ENCODE measurements at regions not wholly inside any gene's neighbourhood (a gene's known extent, or its start where the extent isn't known, plus 50 kb on each side); places are given as distances from the start of the nearest gene placed in this dataset.

- no peak for DNase-seq (ENCODE audit: low spot score)
These were observed 141.3 kb upstream of the SDK2 start for GRCh38 chr17:73785496-73785895.

- peak; percentile 92 for DNase-seq (ENCODE audit: low spot score)
These were observed 141.9 kb upstream of the SDK2 start for GRCh38 chr17:73785958-73786743.

DNA sequence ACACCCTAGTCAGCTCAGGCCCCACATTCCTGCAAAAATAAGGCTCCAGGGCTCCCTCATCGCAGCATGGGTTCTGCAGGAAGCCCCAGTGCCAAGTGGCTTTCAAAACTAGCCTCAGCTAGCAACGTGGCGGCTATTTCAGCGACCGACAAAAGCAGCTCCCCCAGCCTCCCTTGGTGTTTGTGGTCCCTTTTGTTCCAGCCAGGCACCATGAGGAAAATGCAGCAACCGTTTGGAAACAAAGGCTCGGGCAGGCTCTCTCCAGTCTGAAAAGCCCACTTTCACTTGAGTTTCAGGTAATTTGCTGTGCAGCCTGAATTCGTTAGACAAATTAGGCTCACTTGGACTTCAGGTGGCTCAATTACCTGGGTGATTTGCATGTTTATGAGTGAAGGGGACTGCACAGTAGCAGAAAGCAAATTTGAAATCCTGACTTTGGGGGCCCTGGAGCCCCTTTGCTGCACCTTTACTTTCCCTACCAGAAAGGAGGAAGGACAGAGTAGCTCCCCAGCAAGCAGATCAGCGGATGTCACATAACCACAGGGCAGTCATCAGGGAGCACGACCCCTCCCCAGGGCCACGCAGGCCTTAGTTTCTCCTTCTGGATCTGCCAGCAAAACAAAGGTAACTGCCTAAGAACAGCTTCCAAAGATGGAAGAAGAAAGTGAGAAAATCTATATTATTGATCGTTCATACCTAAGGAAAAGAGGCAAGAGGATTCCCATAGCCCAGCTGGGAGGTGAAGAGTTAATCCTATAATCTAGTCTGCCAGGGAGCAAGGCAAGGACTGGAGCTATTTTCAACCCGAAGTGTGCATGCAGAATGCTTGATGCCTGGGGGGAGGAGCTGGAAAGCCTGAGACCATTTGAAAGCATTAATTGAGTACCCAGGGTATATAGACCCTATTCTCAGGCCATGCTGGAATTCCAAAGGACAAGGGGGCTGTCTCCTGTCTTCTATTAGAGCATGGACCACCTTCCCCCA is 143.1 kb upstream of the SDK2 start:
- DNase-seq (ENCODE audit: low spot score): peak; percentile 68

DNA sequence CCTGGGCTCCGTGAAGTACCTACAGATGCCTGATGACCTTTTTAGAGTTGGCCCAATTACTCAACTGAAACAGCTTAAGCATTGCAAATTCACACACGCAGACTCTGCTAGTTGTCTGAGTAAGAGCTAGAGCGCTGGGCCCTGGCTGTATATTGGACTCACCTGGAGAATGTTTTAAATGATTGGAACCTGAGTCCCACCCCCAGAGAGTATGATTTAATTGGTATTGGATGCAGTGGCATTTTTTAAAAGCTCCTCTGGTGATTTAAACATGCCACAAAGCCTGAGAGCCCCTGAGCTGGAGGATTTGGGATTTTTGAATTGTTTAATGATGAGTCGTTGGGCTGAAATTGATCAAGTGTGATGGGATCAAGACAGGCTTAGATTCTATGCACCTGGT is 143.9 kb upstream of the SDK2 start:
- no peak for DNase-seq (ENCODE audit: low spot score)

GRCh38 chr17:73791121-73791520 is 146.9 kb upstream of the SDK2 start:
- no peak for DNase-seq (ENCODE audit: low spot score)

DNA sequence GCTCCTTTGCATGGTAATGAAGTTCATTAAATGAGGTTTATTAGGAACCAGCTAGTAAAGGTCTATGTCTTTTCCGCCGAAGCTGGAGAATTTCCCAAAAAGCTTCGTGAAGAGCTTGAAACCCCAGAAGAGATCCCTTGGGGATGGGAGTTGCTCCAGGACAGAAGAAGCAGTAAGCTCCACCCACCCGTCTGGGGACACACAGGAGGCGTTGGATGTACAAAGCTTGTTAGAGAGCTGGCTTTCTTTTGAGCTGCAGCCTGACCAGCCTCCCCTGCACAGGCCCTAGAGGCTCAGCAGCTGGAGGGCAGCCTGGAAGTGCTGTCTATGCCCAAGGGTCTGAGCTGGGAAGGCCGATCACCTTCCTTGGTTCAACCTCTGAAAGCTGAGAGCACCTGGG is 147.4 kb upstream of the SDK2 start:
- DNase-seq (ENCODE audit: low spot score): peak; percentile 49

GRCh38 chr17:73792994-73793393 is 148.7 kb upstream of the SDK2 start:
- DNase-seq (ENCODE audit: low spot score): no peak

DNA sequence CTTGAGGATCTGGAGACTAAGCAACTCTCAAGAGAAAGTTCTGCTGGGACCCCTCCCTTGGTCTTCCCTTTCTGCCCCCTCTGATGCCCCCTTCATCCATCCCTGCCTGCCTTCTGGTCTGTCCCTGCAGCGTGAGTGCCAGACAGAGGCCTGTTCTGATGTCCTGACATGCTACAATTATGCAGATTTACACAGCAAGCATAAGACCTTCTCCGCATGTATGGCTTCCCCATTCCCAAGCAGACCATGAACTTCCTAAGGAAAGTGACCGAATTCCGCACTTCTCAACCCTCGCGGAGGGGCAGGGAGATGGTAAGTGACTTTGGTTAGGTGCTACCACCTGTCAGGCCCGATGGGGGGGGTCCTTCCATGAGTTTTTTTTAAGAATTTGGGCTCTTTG is 150.1 kb upstream of the SDK2 start:
- DNase-seq (ENCODE audit: low spot score): no peak

DNA sequence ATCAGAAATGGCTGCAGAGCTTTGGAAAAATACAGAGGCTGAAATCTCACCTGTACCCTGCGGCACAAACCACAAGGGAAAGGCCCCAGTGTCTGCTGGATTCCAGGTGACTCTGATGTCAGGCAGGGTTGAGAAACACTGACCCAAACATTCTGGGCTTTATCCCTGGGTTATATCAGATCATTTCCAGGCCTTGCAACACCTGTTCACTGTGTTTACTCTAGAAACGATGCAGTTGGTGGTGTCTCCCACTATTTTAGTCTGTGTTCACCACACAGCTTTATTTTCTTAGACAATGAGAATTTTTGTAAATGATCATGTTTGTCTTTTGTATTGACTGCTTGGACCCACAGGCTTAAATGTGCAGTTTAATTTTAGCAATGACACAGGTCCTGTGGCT is 151.5 kb upstream of the SDK2 start:
- DNase-seq (ENCODE audit: low spot score): no peak

DNA sequence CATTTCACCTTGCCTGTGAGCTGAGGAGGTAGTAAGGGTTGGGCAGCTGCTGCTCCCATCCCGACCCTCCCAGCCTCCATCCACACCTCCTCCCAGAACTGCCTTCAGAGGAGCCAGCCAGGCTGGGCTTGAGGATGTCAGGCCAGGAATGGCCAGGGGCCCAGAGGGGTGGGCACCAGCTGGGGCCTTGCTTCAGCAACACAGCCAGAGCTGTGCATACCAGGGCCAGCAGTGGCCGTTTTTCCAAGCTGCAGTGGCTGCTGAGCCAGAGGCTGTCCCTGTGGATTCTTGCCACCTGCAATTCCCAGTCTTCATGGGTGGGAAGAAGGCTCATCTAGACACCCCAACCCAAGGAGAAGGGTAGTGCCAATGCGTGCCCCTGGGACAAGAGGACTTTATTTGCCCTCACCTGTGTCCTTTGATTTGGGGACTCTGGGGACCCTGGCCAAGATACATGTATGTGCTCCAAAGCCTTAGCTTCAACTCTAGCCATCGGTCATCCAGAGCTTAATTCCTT is 153.4 kb upstream of the SDK2 start:
- DNase-seq (ENCODE audit: low spot score): peak; percentile 45

DNA sequence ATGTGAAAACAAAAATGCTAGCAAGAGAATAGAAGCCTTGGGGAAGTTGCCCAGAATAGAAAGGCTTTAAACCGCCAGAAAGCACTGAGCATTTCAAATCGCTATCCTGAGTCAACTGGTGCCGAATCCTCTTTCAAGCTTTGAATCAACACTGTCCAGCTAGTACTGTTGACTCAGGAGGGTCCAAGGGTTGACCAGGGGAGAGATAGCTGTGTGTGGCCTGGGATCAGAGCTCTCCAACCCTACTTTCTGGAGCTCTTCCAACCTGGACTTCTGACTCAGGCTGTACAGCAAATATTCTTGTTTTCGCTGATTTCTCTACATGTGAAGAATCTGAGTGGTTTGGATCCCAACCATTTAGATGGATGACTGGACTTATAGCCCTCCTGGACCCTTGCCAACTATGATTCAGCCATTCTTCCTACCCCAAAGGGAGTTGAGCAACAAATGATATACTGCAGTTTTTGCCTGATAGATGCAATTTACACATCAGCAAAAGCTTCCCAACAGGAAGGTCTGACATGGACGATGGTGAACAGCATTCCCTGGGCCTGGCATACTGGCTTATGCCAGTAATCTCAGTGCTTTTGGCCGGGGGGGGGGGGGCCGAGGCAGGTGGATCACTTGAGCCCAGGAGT is 154.0 kb upstream of the SDK2 start:
- no peak for DNase-seq (ENCODE audit: low spot score)

DNA sequence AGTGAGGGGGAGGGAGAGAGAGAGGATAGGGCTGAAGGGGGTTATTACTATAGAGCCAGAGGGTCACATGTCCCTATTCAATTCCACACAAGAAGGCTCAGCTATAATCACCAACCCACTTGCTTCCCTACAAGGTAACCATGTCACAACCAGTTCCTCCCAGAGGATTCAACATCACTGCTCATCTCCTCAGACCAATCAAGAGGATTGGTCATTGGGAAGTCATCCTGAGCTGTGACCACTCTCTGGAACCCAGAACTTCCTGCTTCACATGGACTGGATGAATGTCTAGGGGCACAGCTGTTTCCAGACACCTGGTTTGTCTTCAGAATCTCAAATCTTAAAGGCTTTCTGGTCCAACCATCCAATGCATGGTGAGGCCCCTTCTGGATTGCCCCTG is 154.9 kb upstream of the SDK2 start:
- no peak for DNase-seq (ENCODE audit: low spot score)

- DNase-seq (ENCODE audit: low spot score): no peak
These were observed 155.8 kb upstream of the SDK2 start for GRCh38 chr17:73799781-73800627.

DNA sequence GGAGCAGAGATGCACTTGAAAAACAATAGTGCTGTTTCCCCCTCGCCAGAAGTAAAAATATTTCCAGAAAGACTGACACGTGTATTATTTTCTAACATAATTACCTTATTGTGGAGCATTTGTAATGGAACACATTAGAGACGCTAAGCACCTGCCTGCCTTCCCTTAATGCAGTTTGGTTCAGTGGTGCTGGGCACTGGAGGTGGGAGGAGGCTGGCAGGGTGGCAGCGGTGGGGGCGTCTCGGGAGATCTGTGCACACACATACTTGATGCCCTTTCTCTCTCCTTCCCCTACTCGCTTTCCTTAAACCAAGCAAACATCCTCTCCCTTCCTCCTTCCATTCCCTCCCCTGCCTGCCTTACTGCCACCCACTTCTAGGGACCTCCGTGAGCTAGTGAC is 156.6 kb upstream of the SDK2 start:
- DNase-seq (ENCODE audit: low spot score): no peak

- DNase-seq (ENCODE audit: low spot score): no peak
These were observed 157.3 kb upstream of the SDK2 start for GRCh38 chr17:73801455-73802100.

DNA sequence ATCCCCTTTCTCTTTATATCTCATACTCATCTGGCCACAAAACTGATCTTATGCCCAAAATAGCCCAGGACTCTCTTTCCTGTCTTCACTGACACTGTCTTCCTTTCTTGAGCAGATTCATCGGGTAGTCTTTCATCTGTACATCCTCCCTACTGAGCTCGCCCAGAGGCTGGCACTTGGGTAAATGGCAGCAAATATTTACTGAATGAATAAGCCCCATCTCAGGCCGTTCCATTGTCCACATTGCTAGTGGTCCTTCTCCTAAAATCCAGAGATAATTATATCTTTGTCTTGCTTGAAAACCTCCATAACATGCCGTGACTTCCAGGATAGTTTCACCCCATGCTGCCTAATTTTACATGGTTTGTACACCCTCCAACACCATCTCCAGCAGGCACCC is 158.1 kb upstream of the SDK2 start:
- no peak for DNase-seq (ENCODE audit: low spot score)

DNA sequence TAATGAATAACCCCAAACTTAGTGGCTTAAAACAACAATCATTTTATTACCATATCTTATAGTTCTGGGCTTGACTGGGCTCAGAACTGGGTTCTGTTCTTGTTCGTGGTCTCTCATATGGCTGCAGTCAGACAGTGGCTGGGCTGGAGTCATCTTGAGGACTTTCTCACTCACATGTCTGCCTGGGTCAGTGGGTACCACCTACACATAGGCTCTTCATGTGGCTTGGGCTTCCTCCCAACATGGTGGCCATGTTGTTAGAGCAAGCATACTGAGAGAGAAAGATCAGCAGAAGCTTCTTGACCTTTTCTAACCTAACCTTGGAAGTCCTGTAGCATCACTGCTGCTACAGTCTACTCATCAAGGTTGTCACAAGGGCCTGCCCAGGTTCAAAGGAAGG is 158.6 kb upstream of the SDK2 start:
- no peak for DNase-seq (ENCODE audit: low spot score)

DNA sequence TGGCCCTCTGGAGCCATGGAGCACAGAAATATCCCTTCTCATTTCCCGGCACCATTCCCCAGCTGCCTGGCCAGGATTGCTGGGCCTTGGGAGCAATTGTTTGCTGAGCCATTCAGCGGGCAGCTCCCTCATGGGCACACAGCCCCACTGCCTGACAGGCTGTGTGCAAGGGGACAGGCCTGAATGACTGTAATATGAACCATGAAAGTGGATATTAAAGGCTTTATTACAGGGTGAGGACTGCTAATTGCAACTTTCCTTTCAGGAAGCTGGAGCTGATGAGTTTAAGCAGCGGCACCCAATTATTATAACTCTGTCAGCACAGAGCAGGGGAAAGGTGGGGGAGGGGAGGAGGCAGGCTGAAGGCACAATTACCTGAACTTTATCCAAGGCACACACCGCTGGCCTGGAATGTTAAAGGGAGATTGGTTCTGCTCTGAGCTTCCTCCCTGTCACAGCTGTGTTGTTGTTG is 159.8 kb upstream of the SDK2 start:
- DNase-seq (ENCODE audit: low spot score): no peak

DNA sequence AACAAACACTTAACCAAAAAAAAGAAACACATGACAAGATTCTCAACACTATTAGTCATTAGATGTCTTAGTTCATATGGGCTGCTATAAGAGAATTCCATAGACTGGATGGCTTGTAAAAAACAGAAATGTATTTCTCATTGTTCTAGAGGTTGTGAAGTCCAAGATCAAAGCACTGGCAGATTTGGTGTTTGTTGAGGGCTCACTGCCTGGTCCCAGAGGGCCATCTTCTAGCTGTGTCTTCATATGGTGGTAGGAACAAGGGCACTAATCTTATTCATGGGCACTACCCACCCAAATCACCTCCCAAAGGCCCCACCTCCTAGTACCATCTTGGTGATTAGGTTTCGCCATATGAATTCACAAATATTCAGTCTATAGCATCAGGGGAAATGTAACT is 162.5 kb upstream of the SDK2 start:
- DNase-seq (ENCODE audit: low spot score): no peak

GRCh38 chr17:73813201-73813600 is 169.0 kb upstream of the SDK2 start:
- DNase-seq (ENCODE audit: low spot score): no peak

GRCh38 chr17:73814075-73814474 is 169.8 kb upstream of the SDK2 start:
- DNase-seq (ENCODE audit: low spot score): no peak
